GM18858 (cell line): ENCODE measurements at regions not wholly inside any gene's neighbourhood (a gene's known extent, or its start where the extent isn't known, plus 50 kb on each side); places are given as distances from the start of the nearest gene placed in this dataset.
"Not testable (repeated sequence)": the region's sequence is repeated elsewhere in the genome, so short reads cannot be mapped to it uniquely, and the experiment has no call there.

Source experiments
- ATAC-seq: cut with Tn5 transposase; IDR thresholded peaks from one replicate; pipeline ENCODE4 v1.9.1; 2021; ENCODE audit not compliant: unreplicated experiment

- not testable (repeated sequence) for ATAC-seq
These were observed 89.4 kb downstream of the DDX11 start for GRCh38 chr12:31162896-31163560.

- ATAC-seq, result not testable (repeated sequence)
These were observed 100.6 kb downstream of the DDX11 start for GRCh38 chr12:31174293-31174692.

- ATAC-seq, result not testable (repeated sequence)
These were observed 103.9 kb downstream of the DDX11 start for GRCh38 chr12:31177514-31177913.

- not testable (repeated sequence) for ATAC-seq
These were observed 105.2 kb downstream of the DDX11 start for GRCh38 chr12:31178875-31179274.

GRCh38 chr12:31179627-31180237 lies 106.1 kb downstream of the DDX11 start:
- ATAC-seq, result not testable (repeated sequence)

GRCh38 chr12:31182571-31182970 lies 108.9 kb downstream of the DDX11 start:
- ATAC-seq, result not testable (repeated sequence)

GRCh38 chr12:31183107-31183506 lies 109.4 kb downstream of the DDX11 start:
- not testable (repeated sequence) for ATAC-seq

- ATAC-seq, result not testable (repeated sequence)
These were observed 110.2 kb downstream of the DDX11 start for GRCh38 chr12:31183899-31184298.

- not testable (repeated sequence) for ATAC-seq
These were observed 111.0 kb downstream of the DDX11 start for GRCh38 chr12:31184667-31185066.

GRCh38 chr12:31192689-31193088 lies 119.0 kb downstream of the DDX11 start:
- ATAC-seq, result peak; percentile 49

GRCh38 chr12:31195620-31196019 lies 122.0 kb downstream of the DDX11 start:
- ATAC-seq, result not testable (repeated sequence)

- ATAC-seq, result not testable (repeated sequence)
These were observed 125.8 kb downstream of the DDX11 start for GRCh38 chr12:31199476-31199875.

- ATAC-seq, result no peak
These were observed 124.6 kb downstream of the SINHCAF start for GRCh38 chr12:31201382-31201781.

GRCh38 chr12:31203261-31203660 lies 122.7 kb downstream of the SINHCAF start:
- no peak for ATAC-seq

GRCh38 chr12:31205054-31205453 lies 120.9 kb downstream of the SINHCAF start:
- ATAC-seq, result peak; percentile 95

- ATAC-seq, result no peak
These were observed 119.8 kb downstream of the SINHCAF start for GRCh38 chr12:31206038-31206670.

GRCh38 chr12:31207799-31208465 lies 118.0 kb downstream of the SINHCAF start:
- ATAC-seq, result no peak

- no peak for ATAC-seq
These were observed 115.8 kb downstream of the SINHCAF start for GRCh38 chr12:31210104-31210503.

- no peak for ATAC-seq
These were observed 115.4 kb downstream of the SINHCAF start for GRCh38 chr12:31210541-31210940.

- ATAC-seq, result no peak
These were observed 111.1 kb downstream of the SINHCAF start for GRCh38 chr12:31214626-31215517.
